NCI-H128 (cell line): ENCODE measurements at regions not wholly inside any gene's neighbourhood (a gene's known extent, or its start where the extent isn't known, plus 50 kb on each side); places are given as distances from the start of the nearest gene placed in this dataset.

ENCODE experiments used
- DNase-seq: peaks from one replicate; lab custom pipeline; 2025; ENCODE audit not compliant: unreplicated experiment; lab: John Stamatoyannopoulos, UW

- no peak for DNase-seq
Observed at GRCh38 chr2:16049406-16049805, 109.1 kb downstream of the MYCN start.

- DNase-seq: no peak
Observed at GRCh38 chr2:16048466-16048865, 108.1 kb downstream of the MYCN start.

DNA sequence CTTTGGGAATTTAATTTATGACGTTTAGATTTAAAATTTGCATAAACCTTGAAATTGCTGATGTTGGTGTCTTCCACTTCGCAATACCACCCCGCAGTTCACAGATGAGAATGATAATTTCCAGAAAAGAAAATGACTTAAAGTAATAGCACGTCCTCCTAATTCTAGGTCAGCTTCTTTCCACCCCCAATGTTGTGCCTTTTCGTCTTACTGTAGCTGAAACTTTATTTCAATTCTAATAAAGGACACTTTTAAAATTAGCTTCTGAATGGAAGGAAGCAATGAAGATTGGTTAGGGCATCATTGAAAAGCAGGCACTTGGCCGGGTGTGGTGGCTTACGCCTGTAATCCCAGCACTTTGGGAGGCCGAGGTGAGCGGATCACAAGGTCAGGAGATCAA lies 107.4 kb downstream of the MYCN start:
- no peak for DNase-seq

- DNase-seq: no peak
Observed at GRCh38 chr2:16046649-16047048, 106.3 kb downstream of the MYCN start.

- no peak for DNase-seq
Observed at GRCh38 chr2:16045653-16046352, 105.5 kb downstream of the MYCN start.

- DNase-seq: no peak
Observed at GRCh38 chr2:16044946-16045456, 104.7 kb downstream of the MYCN start.

DNA sequence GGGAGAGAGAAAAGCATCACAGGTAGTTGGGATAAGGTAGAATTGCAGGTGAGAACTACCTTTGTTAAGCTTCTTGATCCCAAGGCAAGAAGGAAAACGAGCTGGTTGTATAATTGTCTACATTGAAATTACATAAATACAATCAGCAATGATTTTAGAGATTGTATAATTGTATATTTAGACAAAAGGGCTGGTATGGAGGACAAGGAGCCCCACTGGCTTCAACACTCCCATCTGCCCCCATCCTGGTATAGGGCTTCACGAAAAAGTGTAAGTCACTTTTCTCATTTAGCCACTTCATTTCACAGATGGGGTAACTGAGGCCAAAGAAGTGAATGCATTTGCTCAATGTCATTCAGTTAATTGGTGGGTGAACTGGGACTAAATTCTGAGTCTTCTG lies 103.3 kb downstream of the MYCN start:
- no peak for DNase-seq

DNA sequence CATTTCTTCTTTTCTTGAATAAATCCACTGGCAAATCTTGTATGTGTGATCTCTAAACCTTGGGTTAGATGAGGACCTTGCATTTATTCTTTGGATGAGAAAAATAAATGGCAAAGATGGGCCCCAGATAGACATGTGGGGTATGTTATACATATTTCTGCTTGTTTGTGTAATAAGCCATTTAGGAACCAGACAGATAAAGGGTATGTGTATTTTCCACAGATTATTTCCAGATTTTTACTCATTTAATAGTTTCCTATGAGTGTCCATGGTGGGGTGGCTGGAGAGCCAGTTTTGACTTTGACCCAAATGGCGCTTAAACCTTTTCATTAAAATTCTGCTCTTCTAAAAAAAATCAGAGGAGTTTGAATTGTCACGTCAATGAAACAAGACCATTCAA lies 102.8 kb downstream of the MYCN start:
- no peak for DNase-seq

DNA sequence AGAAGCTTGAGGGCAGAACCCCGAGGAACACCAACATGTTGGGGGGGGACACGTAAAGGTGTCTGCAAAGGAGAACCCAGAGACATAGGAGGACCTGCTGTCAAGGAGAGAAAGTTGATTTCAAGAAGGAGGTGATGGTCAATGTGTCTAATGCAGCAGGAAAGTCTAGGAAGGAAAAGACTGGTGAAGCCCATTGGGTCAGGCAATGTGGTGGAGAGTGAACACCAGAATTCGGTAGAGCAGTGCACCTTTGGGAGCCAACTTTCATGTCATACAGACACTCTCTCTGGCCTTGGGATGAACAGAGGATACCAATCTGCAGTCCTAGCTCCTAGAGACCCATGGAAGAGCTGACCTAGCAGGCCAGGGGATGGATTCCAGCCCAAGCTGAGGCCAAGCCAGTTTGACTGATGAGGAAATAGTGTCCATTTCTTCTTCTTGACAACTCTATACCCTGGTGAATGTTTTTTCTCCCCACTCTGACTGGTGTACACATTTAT lies 101.9 kb downstream of the MYCN start:
- no peak for DNase-seq

DNA sequence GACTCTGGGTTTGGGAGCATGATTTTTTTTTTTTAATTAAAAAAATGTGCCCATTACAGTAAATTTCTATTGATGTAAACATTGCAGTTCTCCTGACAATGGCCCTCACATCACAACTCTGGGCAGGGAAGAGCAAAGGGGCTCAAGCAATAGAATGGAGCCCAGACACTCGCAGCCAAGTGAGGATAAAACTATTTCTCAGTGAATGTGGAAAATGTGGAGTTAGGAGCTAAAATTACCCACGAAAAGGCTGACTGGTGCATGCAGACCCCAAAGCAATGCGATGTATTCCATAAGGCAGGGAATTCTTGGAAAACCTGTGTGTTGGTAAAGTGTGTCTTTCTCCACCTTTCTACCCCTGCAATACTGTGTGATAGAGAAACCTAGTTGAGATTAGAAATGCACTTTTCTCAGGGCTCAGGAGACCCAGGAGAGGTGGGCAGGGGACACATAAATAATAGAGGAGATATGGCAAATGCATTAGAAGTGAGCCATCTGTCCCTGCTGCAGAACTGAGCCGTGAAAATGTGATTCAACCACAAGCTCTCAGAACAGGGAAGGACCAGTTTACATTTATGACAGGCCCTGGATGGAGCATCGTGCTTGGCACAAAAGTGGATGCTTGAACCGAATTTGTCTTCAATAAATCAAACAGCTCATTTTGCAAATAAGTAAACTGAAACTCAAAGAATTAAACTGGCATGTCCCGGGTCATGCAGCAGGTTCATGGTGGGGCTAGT lies 100.1 kb downstream of the MYCN start:
- no peak for DNase-seq

DNA sequence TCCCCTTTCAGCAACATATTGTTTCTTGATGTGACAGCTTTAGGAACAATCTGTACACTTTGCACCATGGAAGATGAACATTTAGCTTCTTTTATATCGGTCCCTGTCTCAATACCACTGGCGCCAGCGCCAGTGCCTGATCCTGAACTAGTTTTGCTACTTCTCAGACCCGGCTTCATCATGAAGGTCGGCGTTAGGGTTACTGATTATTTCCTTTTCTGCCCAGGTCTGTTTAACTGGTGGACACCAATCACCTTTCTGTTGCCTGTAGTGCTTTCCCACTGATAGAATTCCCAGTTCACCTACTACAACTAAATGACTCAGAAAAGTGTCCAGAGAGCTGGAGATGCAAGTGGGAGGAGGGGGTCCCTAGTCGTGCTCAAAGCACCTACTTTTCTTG lies 99.5 kb downstream of the MYCN start:
- DNase-seq: no peak

DNA sequence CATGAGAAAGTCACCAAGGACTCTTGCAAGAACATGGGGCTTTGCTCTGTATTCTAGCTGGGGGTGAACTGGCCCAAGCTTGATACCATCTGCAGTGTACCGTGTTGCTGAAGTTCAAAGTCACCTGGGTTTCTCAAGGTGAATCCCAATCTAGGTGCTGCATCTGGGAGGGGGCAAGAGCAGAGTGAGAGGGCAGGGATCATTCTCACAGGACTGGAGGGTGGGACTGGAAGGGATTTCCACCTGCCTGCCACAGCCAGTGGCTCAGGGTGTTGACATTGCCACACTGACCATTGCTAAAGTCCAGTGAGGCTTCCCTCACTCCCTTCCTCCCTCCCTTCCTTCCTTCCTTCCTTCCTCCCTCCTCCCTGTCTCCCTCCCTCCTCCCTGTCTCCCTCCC lies 98.7 kb downstream of the MYCN start:
- DNase-seq: no peak

DNA sequence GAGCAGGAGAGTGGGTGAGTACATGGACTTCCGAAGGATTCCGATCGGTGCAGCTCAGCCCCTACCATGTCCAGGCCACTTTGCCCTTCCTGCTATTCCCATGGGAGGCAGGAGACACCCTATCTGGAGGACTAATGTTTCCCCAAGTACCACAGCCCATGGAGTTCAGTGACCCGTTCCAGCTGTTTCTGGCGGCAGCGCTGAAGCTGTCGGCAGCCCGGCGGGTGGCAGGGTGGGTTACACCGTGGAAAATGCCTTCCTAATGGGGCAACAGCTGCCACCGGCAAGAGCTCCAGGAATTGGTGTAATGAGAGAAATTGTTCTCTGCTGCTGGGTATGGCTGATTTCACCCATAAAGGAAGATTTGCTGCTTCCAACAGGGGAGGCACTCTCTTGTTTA lies 98.3 kb downstream of the MYCN start:
- no peak for DNase-seq

DNA sequence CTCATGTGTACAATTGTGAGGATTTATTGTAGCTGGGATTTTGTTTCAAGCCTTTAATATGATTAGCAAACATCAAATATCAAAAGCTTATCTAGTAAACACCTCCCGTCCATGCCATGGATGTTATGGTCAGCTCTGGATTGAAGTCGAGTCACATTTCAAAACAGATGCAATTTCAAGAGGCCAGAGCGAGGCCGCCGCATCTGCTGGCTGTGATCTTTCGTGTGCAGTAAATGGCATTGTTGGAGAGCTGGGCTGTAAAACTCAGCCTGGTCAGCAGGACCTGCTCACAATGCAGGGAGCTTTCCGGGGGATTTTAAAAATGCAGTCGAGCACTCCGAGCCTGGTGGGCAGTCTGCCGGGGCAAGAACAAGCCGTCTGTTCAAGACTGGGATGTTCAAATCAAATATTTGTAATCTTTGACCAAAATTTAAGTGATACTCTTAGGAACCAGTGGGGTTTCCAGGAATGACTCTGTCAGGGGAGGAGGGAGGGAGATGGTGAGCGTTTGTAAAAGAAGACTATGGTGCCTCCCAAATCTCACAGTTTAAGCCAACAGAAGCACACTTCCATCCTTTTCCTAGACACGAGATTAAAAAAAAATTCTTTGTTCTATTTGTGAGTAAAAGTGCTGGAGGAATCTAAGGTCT lies 97.6 kb downstream of the MYCN start:
- no peak for DNase-seq

GRCh38 chr2:16036951-16037350 lies 96.6 kb downstream of the MYCN start:
- no peak for DNase-seq

GRCh38 chr2:16035747-16036745 lies 95.7 kb downstream of the MYCN start:
- no peak for DNase-seq

DNA sequence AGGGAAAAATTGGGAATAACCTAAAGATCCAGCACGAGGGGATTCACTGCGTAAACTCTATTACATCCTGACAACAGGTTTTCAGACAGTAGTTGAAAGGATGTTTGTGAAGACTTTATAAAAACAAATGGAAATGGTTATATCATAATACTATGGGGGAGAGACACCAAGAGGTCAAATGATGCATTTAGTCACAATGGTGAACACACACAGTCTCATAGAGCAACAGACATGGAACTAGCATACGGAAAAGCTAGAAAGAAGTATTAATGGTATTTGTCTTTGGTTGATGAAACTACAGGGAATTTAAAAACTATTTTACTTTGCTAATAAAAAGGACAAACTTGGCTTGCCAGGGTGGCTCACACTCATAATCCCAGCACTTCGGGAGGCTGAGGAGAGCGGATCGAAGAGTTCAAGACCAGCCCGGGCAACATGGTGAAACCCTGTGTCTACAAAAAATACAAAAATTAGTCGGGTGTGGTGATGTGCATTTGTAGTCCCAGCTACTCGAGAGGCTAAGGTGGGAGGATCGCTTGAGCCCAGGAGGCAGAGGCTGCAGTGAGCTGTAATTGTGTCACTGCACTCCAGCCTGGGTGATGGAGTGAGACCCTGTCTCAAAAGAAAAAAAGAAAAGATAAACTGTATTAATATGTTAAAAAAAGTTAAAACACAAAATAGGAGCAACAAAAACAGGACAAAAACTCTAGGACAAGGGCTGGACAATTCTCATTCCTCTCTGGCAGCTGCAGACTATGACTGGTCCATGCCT lies 94.8 kb downstream of the MYCN start:
- no peak for DNase-seq

- DNase-seq: no peak
Observed at GRCh38 chr2:16034151-16034974, 94.0 kb downstream of the MYCN start.

GRCh38 chr2:16033032-16033293 lies 92.6 kb downstream of the MYCN start:
- DNase-seq: no peak
